K562 (cell line): ENCODE measurements at regions not wholly inside any gene's neighbourhood (a gene's known extent, or its start where the extent isn't known, plus 50 kb on each side); places are given as distances from the start of the nearest gene placed in this dataset.

Source experiments
- CHD1 ChIP-seq: fragments of 200-600 bp; sonication (generic); IDR thresholded peaks from one replicate; pipeline ENCODE4 v1.6.1; 2012; ENCODE audit warnings: mild to moderate bottlenecking, moderate library complexity, low read length, inconsistent platforms
- EZH2 ChIP-seq: IDR thresholded peaks from 2 replicates; pipeline ENCODE4 v1.6.1; 2012; ENCODE audit warnings: low read depth, mild to moderate bottlenecking, inconsistent platforms, low read length, borderline replicate concordance
- FOS ChIP-seq: IDR thresholded peaks from 3 replicates; pipeline ENCODE4 v1.6.1; 2011; ENCODE audit not compliant: insufficient read length; ENCODE audit errors: extremely low read depth
- FOXJ3 ChIP-seq: sonication (generic); formaldehyde crosslinking; IDR thresholded peaks from 2 replicates; pipeline ENCODE4 v1.4.0; 2020; ENCODE audit warnings: mild to moderate bottlenecking, missing genetic modification reagents
- MXI1 ChIP-seq: IDR thresholded peaks from 2 replicates; pipeline ENCODE4 v1.6.1; 2011; ENCODE audit warnings: low read depth, mild to moderate bottlenecking, improper control_type of control experiment, low read length
- RNF2 ChIP-seq: sonication (generic); IDR thresholded peaks from 2 replicates; pipeline ENCODE4 v1.6.1; 2016
- SIN3A ChIP-seq, 2 experiments: fragments of 150-350 bp in 1 of 2; IDR thresholded peaks; 2 replicates each; pipeline ENCODE4 v1.6.1; 2011 to 2016; ENCODE audit warnings: borderline replicate concordance in 2 of 2, low read depth in 2 of 2, low read length in 2 of 2, mild to moderate bottlenecking in 2 of 2, moderate library complexity in 2 of 2; ENCODE audit not compliant: control insufficient read depth in 1 of 2
- THRA ChIP-seq: fragments of 450-650 bp; IDR thresholded peaks from 2 replicates; pipeline ENCODE4 v1.6.1; 2017; ENCODE audit warnings: mild to moderate bottlenecking, moderate library complexity
- ZBTB49 ChIP-seq: sonication (generic); formaldehyde crosslinking; IDR thresholded peaks from 2 replicates; pipeline ENCODE4 v1.8.0; 2022; ENCODE audit warnings: missing genetic modification reagents, mild to moderate bottlenecking, borderline replicate concordance
- ZNF764 ChIP-seq: fragments of 250-450 bp; sonication (Bioruptor Pico); IDR thresholded peaks from 2 replicates; pipeline ENCODE4 v1.4.0; 2020; ENCODE audit warnings: low read depth, mild to moderate bottlenecking, moderate library complexity

GRCh38 chr5:44664711-44665100 lies 144.0 kb upstream of the MRPS30 start:
- TF ChIP-seq SIN3A (IDR thresholded peaks at IDR 0.05; ENCODE audit: borderline replicate concordance in 2 of 2, control insufficient read depth in 1 of 2, low read depth in 2 of 2, low read length in 2 of 2) (no peak), FOS (no peak), FOXJ3 (no peak), ZBTB49 (CRISPR knock-in tag) (no peak), ZNF764 (CRISPR knock-in tag) (no peak), THRA (no peak), RNF2 (no peak), EZH2 (no peak), CHD1 (no peak), MXI1 (no peak)
